ENCODE measurements at regions not wholly inside any gene's neighbourhood (a gene's known extent, or its start where the extent isn't known, plus 50 kb on each side); places are given as distances from the start of the nearest gene placed in this dataset.

DNA sequence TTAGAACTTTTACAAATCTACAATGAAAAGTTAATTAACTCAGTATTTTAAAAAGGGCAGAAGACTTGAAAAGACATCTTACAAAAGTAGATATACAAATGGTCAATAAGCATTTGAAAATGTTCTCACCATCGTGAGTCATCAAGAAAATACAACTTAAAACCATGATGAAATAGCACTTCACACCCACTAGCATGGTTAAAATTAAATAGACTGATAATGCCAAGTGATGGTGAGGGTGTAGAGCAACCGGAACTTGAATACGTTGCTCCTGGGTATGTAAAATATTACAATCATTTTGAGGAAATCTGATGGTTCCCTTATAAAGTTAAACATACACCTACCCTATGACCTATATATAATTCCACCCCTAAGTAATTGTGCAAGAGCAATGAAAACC, 319.8 kb upstream of the UMPS start:
- no peak overlapping the region for H2BK120ac ChIP-seq (replicated peaks; ENCODE audit: low read depth, low read length)
- no peaks in the 10 kb centered on the region for H3K9me3 ChIP-seq (ENCODE audit: insufficient read depth in 2 of 2, low read depth in 1 of 2, low read length in 1 of 2)
- no peak for DNase-seq (ENCODE audit: low read depth in 1 of 2, low spot score in 2 of 2)
- no peak overlapping the region for H3K4me3 ChIP-seq (ENCODE audit: extremely low read depth in 1 of 4, insufficient read depth in 2 of 4, low read depth in 3 of 4, low read length in 4 of 4)
- H2AK5ac ChIP-seq (ENCODE audit: low read depth, low read length) = no peak overlapping the region
- H4K5ac ChIP-seq (ENCODE audit: insufficient read length, low read depth, low read length) = no peak overlapping the region
- H3K36me3 ChIP-seq (ENCODE audit: control insufficient read depth in 2 of 4, insufficient read depth in 4 of 4, low read length in 3 of 4) = no peaks in the 10 kb centered on the region
- H2AFZ ChIP-seq (ENCODE audit: low read length) = no peak overlapping the region
- H3K56ac ChIP-seq (replicated peaks; ENCODE audit: insufficient read length, low read depth, low read length) = no peak overlapping the region
- POLR2A ChIA-PET (ENCODE audit: partially characterized antibody) = no interaction called here
- no peak overlapping the region for H3K18ac ChIP-seq (ENCODE audit: extremely low read depth, low read length)
- no peak overlapping the region for H2BK5ac ChIP-seq (ENCODE audit: low read depth, low read length)
- no peak overlapping the region for H3K27ac ChIP-seq (ENCODE audit: low read depth, low read length)
- no peak overlapping the region for H2BK20ac ChIP-seq (ENCODE audit: low read length)
- 93% methylated on average over 3 of the region's 3 CpGs; no CpG with 5 or more reads in 1 of the 2 experiments for WGBS, 2 experiments (ENCODE audit: extremely low coverage in 1 of 2, insufficient coverage in 1 of 2, insufficient read length in 1 of 2, insufficient replicate concordance in 2 of 2, low coverage in 1 of 2, low lambda C conversion rate in 2 of 2, missing lambda C conversion rate in 1 of 2)
- CTCF ChIA-PET (ENCODE audit: partially characterized antibody) = no interaction called here
- H3K27me3 ChIP-seq (replicated peaks in 1 of 4; ENCODE audit: control insufficient read depth in 3 of 4, extremely low read depth in 1 of 4, insufficient read depth in 3 of 4, low read length in 3 of 4) = no peaks in the 10 kb centered on the region
- H4K8ac ChIP-seq (ENCODE audit: extremely low read depth, insufficient read depth, low read length) = no peak overlapping the region
- H3K23me2 ChIP-seq (ENCODE audit: low read depth, low read length) = no peaks in the 10 kb centered on the region
- no peak overlapping the region for H3K23ac ChIP-seq (ENCODE audit: insufficient read length)
- H3K4me2 ChIP-seq (ENCODE audit: insufficient read depth in 1 of 2, low read depth in 2 of 2, low read length in 2 of 2) = no peak overlapping the region
- FAIRE-seq = no peak
- H3K4me1 ChIP-seq (replicated peaks in 1 of 4; ENCODE audit: control insufficient read depth in 3 of 4, insufficient read depth in 4 of 4, low read length in 3 of 4) = no peaks in the 10 kb centered on the region
- H2BK15ac ChIP-seq (ENCODE audit: low read length) = no peak overlapping the region
- H3K79me2 ChIP-seq (ENCODE audit: control insufficient read depth in 1 of 2, insufficient read depth in 2 of 2, low read length in 2 of 2) = no peaks in the 10 kb centered on the region
- no peak overlapping the region for H3K14ac ChIP-seq (ENCODE audit: insufficient read length)
- no peak overlapping the region for H3K4ac ChIP-seq (replicated peaks; ENCODE audit: insufficient read length, low read depth, low read length)
- no peaks in the 10 kb centered on the region for H3K79me1 ChIP-seq (ENCODE audit: low read depth, low read length)
- H4K91ac ChIP-seq (replicated peaks; ENCODE audit: insufficient read length, low read length) = no peak overlapping the region
- peaks cover 0 to 1% of the 10 kb centered on the region in 2 experiments for H4K20me1 ChIP-seq (replicated peaks in 1 of 2; ENCODE audit: control insufficient read depth in 1 of 2, insufficient read depth in 2 of 2, low read length in 2 of 2)
- H2BK12ac ChIP-seq (ENCODE audit: low read depth, low read length) = no peak overlapping the region
- H3K9ac ChIP-seq (replicated peaks in 1 of 4; ENCODE audit: extremely low read depth in 1 of 4, low read depth in 3 of 4, low read length in 3 of 4) = no peak overlapping the region
- no peak for TF ChIP-seq RXRA (IDR thresholded peaks at IDR 0.05; ENCODE audit: insufficient read depth, low read depth, low read length)
- TF ChIP-seq KDM1A (IDR thresholded peaks at IDR 0.05; ENCODE audit: borderline replicate concordance, low read length) = no peak
- TF ChIP-seq TAF1 (IDR thresholded peaks at IDR 0.05; ENCODE audit: low read depth, low read length) = no peak
- no peak for TF ChIP-seq MAX (IDR thresholded peaks at IDR 0.05)
- TF ChIP-seq SP4 (IDR thresholded peaks at IDR 0.05; ENCODE audit: low read length) = no peak
- no peak for TF ChIP-seq BRCA1 (IDR thresholded peaks at IDR 0.05; ENCODE audit: low read depth, low read length)
- TF ChIP-seq, protein P1, sequence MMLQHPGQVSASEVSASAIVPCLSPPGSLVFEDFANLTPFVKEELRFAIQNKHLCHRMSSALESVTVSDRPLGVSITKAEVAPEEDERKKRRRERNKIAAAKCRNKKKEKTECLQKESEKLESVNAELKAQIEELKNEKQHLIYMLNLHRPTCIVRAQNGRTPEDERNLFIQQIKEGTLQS (IDR thresholded peaks at IDR 0.05; ENCODE audit: insufficient read depth, low read depth, low read length) = no peak
- no peak for TF ChIP-seq YY1 (IDR thresholded peaks at IDR 0.05; ENCODE audit: low read depth, low read length)
- TF ChIP-seq KDM5A (IDR thresholded peaks at IDR 0.05; ENCODE audit: low read length) = no peak
